Large intestine (tissue), 3 donors: ENCODE measurements at regions not wholly inside any gene's neighbourhood (a gene's known extent, or its start where the extent isn't known, plus 50 kb on each side); places are given as distances from the start of the nearest gene placed in this dataset.
A peak's percentile ranks its signal among the peaks of the same experiment; 100 is the strongest.

Experiments
- DNase-seq, 2 donors: peaks; one replicate each; pipeline versions ENCODE4 v3.0.0 to v3.0.0-alpha.2; 2013
- H3K27ac ChIP-seq: one replicate; pipeline ENCODE4 v1.5.1; 2013; ENCODE audit warnings: low read length
- H3K27me3 ChIP-seq: 2 replicates; pipeline ENCODE4 v1.6.1; 2013; ENCODE audit warnings: low read length; ENCODE audit not compliant: control insufficient read depth, insufficient read depth
- H3K36me3 ChIP-seq: 2 replicates; pipeline ENCODE4 v1.6.1; 2013; ENCODE audit warnings: low read length; ENCODE audit not compliant: control insufficient read depth, insufficient read depth
- H3K4me1 ChIP-seq: one replicate; pipeline ENCODE4 v1.6.1; 2013; ENCODE audit warnings: low read length; ENCODE audit not compliant: control insufficient read depth, insufficient read depth
- H3K4me3 ChIP-seq: one replicate; pipeline ENCODE4 v1.5.1; 2013; ENCODE audit warnings: low read length
- H3K9me3 ChIP-seq: one replicate; pipeline ENCODE4 v1.6.1; 2013; ENCODE audit warnings: mild to moderate bottlenecking, low read depth, low read length, moderate library complexity; ENCODE audit not compliant: control insufficient read depth
- WGBS: methylation state at CpG from one replicate; pipeline ENCODE4 v1.1.5; 2013; ENCODE audit warnings: low lambda C conversion rate; ENCODE audit not compliant: insufficient coverage; 5-methylcytosine and 5-hydroxymethylcytosine counted together

DNA sequence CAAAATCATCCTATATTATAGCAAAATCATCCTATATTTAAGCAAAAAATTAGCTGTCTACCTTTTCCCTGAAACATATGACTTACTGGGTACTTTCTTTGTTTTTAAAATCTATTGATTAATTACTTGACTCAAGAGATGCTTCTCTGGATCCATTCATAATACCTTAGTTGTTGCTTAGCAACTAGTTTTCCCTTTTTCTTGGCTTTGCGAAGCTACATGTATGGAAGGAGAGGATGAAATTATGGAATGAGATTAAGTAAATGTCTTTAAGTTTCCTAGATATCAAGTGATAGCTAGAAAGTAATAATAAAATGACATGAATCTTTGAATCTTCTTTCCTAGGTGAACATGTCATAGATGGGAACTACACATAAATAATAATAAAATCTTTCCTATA, 1033.2 kb upstream of the FAM98A start:
- Histone ChIP-seq H3K4me3 (no peak overlapping the region), H3K27me3 (no peaks in the 10 kb centered on the region), H3K9me3 (no peaks in the 10 kb centered on the region), H3K4me1 (no peaks in the 10 kb centered on the region), H3K27ac (no peak overlapping the region), H3K36me3 (no peaks in the 10 kb centered on the region)
- WGBS = no CpG with 5 or more reads among the region's 1 CpG
- no peak for DNase-seq

DNA sequence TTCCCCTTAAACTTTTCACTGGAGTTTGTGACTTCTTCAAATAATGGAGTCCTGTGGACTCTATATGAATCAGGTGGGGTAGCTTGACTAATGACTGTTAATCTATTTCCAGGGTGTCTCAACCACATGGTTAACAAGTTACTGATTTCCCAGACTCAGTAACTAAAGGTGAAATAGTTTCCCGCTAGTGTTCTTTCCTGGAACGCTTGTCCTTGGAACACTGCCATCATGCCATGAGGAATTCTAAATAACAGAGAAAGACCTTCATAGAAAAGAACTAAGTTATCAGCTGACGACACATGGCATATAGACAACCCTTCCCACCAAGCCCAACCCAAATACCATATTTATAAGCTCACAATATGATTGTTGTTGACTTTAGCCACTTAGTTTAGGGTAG, 1027.9 kb upstream of the FAM98A start:
- no peaks in the 10 kb centered on the region for H3K27me3 ChIP-seq
- H3K9me3 ChIP-seq = no peaks in the 10 kb centered on the region
- no peak overlapping the region for H3K27ac ChIP-seq
- H3K4me1 ChIP-seq = no peaks in the 10 kb centered on the region
- peak; percentile 2 to 34 for DNase-seq
- H3K4me3 ChIP-seq = no peak overlapping the region
- no CpG with 5 or more reads among the region's 3 CpGs for WGBS
- no peaks in the 10 kb centered on the region for H3K36me3 ChIP-seq

DNA sequence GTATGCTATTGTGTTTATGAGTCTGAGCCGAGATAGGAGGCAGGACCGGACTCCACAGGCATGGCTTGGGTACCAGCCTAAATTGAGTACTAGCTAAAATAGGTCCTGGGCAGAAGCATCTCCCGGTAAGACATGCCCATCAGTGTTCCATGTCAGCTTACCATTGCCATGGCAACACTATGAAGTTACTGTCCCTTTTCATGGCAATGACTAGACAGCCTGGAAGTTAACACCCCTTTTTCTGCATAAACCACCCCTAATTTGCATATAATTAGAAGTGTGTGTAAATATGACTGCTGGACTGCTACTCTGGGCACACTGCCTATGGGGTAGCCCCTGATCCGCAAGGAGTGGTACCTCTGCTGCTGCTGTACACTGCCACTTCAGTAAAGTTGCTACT, 1005.1 kb upstream of the FAM98A start:
- Histone ChIP-seq H3K27me3 (no peaks in the 10 kb centered on the region), H3K4me3 (no peak overlapping the region), H3K4me1 (no peaks in the 10 kb centered on the region), H3K27ac (no peak overlapping the region), H3K36me3 (no peaks in the 10 kb centered on the region), H3K9me3 (no peaks in the 10 kb centered on the region)
- DNase-seq = no peak
- WGBS = no CpG with 5 or more reads among the region's 4 CpGs

DNA sequence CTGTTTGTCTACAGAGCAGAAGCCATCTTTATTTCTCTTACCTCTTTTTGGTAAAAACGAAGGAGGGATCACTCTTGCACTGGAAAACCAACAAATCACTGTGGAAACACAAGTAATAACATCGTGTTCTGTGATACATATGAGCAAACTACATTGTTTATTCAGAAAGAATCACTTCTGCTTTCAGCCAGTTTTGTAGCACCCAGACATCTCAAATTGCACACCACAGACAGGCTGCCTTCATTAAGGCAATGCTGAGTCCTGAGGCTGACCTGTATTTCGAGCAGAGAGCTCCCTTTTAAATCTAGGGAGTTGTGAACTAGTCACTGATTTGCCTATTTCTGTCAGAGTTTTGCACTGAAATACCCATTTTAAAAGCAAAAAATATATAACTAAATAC, 1003.2 kb upstream of the FAM98A start:
- Histone ChIP-seq H3K4me3 (no peak overlapping the region), H3K27ac (no peak overlapping the region), H3K27me3 (no peaks in the 10 kb centered on the region), H3K4me1 (no peaks in the 10 kb centered on the region), H3K36me3 (no peaks in the 10 kb centered on the region), H3K9me3 (no peaks in the 10 kb centered on the region)
- DNase-seq = no peak
- WGBS = 100% methylated on average over 1 of the region's 3 CpGs

DNA sequence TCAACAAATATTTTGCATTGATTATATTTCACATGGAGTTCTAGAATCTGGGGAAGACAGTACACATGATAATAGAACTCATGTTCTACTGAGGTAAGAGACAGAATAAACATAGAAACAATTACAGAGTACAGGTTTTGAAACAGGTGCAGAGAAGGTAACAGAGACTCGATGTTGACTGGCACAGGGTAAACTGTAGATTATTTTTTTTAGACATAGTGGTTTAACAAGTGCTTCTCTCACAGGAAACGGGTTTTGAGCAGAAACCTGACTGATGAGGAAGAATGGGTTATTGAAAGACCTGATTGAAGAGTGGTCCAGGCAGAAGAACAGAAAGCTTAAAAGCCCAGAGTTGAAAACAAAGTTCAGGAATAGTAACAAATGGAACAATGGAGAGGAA, 1002.5 kb upstream of the FAM98A start:
- H3K4me3 ChIP-seq = no peak overlapping the region
- no peaks in the 10 kb centered on the region for H3K36me3 ChIP-seq
- 82% methylated on average over 1 of the region's 2 CpGs for WGBS
- H3K27ac ChIP-seq = no peak overlapping the region
- H3K9me3 ChIP-seq = no peaks in the 10 kb centered on the region
- H3K4me1 ChIP-seq = no peaks in the 10 kb centered on the region
- no peaks in the 10 kb centered on the region for H3K27me3 ChIP-seq
- DNase-seq = no peak

DNA sequence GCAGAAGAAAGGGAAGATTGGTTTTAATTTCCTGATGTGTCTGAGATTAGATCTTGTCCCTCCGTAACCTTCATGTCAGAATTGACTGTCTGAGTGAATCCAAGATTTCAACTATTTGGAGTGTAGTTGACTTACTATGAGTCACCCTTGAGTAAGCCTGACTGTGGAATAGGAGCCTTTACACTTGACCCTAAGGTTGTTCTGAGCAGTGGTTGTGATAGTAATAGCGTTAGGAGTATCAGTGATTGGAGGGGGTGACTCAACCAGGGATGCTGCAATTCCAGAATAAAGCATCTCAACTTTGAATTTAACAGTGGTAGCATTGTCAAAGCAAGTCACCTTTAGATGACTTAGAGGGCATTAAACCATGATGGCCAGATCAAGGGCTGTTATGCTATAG, 979.5 kb upstream of the FAM98A start:
- no peaks in the 10 kb centered on the region for H3K36me3 ChIP-seq
- no peaks in the 10 kb centered on the region for H3K9me3 ChIP-seq
- no peak overlapping the region for H3K4me3 ChIP-seq
- no peak for DNase-seq
- no peaks in the 10 kb centered on the region for H3K4me1 ChIP-seq
- no CpG with 5 or more reads among the region's 2 CpGs for WGBS
- H3K27ac ChIP-seq = no peak overlapping the region
- H3K27me3 ChIP-seq = no peaks in the 10 kb centered on the region

DNA sequence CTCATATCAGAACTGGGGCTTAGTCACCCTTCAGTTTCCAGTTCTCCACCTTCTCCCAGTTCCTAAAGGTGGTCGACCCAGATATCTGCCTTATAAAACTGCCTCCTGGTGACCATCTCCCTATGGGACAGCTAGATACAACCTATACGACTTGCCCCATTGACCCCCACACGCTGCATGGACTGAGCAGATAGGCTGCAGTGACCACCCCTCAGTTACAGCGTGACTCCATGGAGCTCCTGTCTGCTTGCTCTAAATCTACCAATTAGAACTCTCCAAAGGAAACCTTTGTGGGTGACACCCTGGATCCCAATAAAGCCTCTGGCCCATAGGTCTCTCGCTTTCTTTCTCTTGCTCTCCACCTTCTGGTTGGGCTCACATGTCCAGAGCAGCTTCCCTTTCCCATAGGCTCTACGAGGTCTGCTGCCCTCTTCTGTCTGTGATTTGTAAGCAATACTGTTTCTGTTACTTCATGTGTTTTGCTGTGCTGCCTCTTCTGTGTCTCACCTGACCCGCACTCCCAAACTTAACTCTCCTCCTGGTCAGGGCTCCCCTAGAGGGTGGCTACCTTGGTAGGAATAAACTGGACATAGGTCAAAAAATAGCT, 971.3 kb upstream of the FAM98A start:
- H3K27me3 ChIP-seq = no peaks in the 10 kb centered on the region
- no peak overlapping the region for H3K4me3 ChIP-seq
- H3K27ac ChIP-seq = no peak overlapping the region
- no peaks in the 10 kb centered on the region for H3K4me1 ChIP-seq
- 60% methylated on average over 2 of the region's 7 CpGs for WGBS
- H3K9me3 ChIP-seq = no peaks in the 10 kb centered on the region
- DNase-seq = peak; percentile 53 to 57
- H3K36me3 ChIP-seq = no peaks in the 10 kb centered on the region

DNA sequence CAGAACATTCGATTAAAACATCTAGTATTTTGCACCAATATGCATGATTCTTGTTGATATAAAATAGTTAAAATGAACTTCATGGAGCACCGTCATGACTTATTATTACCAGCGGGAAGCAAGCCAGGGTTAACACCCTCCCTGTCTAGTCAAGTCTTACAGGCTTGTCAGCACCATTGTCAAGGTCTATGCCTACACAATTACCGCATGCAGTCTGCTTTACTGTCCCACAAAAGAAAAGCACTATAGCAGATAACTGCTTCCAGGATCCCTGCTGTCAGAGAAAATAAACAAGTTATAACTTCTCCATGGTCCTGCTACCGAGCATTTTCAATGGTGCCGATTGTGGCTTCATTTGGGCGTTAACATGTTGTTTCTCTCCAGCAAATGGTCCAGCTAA, 968.0 kb upstream of the FAM98A start:
- H3K27ac ChIP-seq = no peak overlapping the region
- no peak for DNase-seq
- H3K4me3 ChIP-seq = no peak overlapping the region
- no peaks in the 10 kb centered on the region for H3K36me3 ChIP-seq
- WGBS = 79% methylated on average over 3 of the region's 7 CpGs
- no peaks in the 10 kb centered on the region for H3K9me3 ChIP-seq
- no peaks in the 10 kb centered on the region for H3K4me1 ChIP-seq
- no peaks in the 10 kb centered on the region for H3K27me3 ChIP-seq

DNA sequence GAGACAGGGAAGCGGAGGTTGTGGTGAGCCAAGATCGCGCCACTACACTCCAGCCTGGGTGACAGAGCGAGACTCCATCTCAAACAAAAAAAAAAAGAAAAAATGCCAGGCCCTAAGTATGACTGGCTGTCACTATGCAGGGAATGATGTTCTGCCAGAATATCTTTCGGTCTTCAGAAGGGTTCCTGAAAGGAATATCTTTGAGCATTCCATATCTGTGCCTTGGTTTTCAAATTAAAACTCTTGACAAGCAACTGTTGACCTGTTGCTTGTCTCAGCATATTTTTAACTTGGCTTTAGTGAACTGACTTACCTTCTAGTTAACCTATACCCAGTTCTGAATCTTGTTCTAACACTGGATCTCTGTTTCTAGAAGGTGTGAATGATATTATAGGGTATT, 953.2 kb upstream of the FAM98A start:
- no peak overlapping the region for H3K27ac ChIP-seq
- DNase-seq = no peak
- WGBS = 100% methylated on average over 2 of the region's 5 CpGs
- no peaks in the 10 kb centered on the region for H3K9me3 ChIP-seq
- H3K27me3 ChIP-seq = no peaks in the 10 kb centered on the region
- H3K4me1 ChIP-seq = no peaks in the 10 kb centered on the region
- H3K4me3 ChIP-seq = no peak overlapping the region
- no peaks in the 10 kb centered on the region for H3K36me3 ChIP-seq

DNA sequence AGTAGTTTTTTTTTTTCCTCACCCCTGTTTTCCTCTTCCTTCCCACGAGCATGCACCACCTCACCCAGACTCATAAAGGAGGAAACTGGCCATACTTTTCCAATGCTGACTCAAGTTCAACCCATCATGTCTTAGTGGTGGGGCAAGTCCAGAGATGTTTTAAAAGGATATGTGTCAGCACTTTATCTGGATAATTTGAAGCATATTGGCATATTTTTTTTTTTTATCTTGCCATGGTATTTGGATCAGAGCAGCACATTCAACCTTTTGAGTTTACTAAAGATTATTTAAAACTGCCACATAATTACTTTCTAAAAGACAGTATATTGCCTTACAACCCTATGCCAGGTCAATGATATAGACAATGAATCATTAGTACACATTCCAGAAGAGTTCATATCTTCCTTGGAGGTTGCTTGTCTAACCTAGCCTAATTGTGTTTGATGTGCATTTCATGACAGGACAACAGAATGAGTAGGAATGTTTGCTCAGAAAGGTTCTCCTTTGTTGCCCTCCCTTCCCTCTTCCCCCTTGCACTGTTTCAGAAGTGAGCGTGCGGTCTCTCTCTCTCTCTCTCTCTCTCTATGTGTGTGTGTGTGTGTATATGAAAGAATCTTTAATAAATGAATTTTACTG, 950.7 kb upstream of the FAM98A start:
- H3K36me3 ChIP-seq = no peaks in the 10 kb centered on the region
- no peaks in the 10 kb centered on the region for H3K27me3 ChIP-seq
- no peak overlapping the region for H3K27ac ChIP-seq
- no CpG with 5 or more reads among the region's 3 CpGs for WGBS
- no peaks in the 10 kb centered on the region for H3K4me1 ChIP-seq
- no peak for DNase-seq
- H3K4me3 ChIP-seq = no peak overlapping the region
- no peaks in the 10 kb centered on the region for H3K9me3 ChIP-seq

DNA sequence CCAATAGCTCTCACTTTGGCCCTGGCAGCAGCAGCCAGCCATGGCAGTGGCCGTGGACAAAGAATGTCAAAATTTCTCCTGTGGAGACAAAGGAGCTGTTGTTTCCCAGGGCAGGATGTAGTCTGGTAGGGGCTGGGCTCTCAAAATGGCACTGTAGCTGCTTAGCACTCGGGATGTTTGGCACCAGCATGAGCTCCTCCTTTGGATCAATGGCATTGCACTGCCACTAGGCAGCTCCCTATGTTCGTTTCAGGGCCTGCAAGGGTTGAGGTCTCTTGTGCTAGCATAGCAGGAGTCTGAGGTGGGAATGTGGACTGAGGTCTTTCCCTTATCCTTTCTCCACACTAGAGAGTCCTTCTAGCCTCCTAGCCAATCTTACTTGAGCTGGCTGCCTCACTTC, 948.8 kb upstream of the FAM98A start:
- no peak for DNase-seq
- Histone ChIP-seq H3K27ac (no peak overlapping the region), H3K4me3 (no peak overlapping the region), H3K9me3 (no peaks in the 10 kb centered on the region), H3K4me1 (no peaks in the 10 kb centered on the region), H3K36me3 (no peaks in the 10 kb centered on the region), H3K27me3 (no peaks in the 10 kb centered on the region)
- no CpG with 5 or more reads among the region's 3 CpGs for WGBS
